Stimulated activated CD8-positive, alpha-beta memory T cell treated with anti-CD3 and anti-CD28 coated beads, Interleukin-12 subunit alpha, Interleukin-12 subunit beta, amount 100 ng/mL, for 24 hours (primary cell): ENCODE measurements at regions not wholly inside any gene's neighbourhood (a gene's known extent, or its start where the extent isn't known, plus 50 kb on each side); places are given as distances from the start of the nearest gene placed in this dataset.
"Not testable (repeated sequence)": the region's sequence is repeated elsewhere in the genome, so short reads cannot be mapped to it uniquely, and the experiment has no call there.

Experiments
- DNase-seq: peaks from one replicate; pipeline ENCODE4 v3.0.0-alpha.2; 2020; ENCODE audit errors: extremely low read depth

DNA sequence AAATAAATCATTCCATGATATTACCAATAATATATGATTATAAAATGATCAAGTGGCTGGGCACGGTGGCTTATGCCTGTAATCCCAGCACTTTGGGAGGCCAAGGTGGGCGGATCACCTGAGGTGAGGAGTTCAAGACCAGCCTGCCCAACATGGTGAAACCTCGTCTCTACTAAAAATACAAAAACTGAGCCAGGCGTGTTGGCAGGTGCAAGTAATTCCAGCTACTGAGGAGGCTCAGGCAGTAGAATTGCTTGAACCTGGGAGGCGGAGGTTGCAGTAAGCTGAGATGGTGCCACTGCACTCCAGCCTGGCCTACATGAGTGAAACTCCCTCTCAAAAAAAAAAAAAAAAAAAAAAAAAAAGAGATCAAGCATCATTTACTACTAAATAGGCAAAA is 371.1 kb upstream of the ADAMTS5 start:
- not testable (repeated sequence) for DNase-seq

GRCh38 chr21:27333096-27333495 is 366.2 kb upstream of the ADAMTS5 start:
- DNase-seq: no peak

DNA sequence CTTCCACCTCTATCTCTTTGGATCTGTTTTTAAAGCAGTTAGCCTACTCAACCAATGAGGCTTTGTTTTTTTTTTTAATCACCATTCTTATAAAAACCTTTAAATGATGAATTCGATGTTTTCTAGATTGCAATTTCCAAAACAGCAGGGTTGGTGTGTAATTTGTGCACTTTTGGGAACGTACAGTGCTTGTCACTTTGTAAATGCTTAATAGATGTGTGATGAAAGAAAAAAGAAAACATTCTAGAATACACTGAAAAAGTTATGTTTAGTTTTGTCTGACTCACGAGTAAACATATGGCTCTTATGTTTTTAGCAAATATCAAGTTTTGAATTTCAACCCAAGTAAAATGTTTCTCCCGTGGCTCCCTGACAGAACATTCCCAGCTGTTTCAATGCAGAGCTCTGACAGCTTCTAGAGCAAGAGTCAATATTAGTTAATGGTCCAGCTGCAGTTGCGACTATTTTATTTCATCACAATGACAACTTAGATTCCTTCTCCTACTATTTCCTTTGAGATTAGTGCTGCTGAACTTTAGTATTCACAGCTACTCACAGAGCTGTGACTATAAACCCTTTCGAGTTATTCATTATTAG is 362.5 kb upstream of the ADAMTS5 start:
- DNase-seq: no peak

DNA sequence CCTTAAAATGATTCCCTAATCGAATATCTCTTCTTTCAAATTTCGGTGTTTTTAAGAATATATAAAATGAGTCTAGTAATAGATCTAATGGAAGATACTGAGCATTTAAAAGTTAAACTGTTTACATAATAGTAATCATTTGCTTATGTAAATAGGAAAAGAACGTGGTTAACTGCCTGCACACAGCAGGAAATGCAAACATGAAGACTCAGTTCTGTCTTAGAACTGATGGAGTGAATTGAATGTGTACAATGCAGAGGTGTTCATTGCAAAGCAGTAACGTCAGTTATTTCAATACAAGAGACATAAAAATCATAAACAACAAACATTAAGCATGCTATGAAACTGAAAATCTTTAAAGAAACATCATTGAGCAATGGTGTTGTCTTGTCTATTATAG is 359.4 kb upstream of the ADAMTS5 start:
- no peak for DNase-seq

DNA sequence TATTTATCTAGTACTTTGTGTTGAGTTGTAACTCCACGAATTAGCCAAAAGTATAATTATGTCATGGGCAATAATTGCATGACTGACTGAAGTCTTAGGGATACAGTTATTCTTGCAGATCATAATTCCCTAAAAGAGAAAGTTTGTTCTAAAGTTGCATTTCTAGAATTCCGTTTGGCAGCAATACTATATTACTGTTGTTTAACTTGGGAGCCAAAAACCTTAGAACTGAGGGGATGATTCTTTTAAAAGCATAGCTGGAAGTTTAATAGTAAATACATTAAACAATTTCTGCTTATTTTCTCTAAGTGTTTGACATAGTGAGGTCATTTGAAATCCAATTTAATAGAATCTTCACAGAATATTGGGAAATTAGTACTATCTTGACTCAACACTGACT is 356.4 kb upstream of the ADAMTS5 start:
- DNase-seq: no peak

- no peak for DNase-seq
These were observed 354.9 kb upstream of the ADAMTS5 start for GRCh38 chr21:27321791-27322190.

DNA sequence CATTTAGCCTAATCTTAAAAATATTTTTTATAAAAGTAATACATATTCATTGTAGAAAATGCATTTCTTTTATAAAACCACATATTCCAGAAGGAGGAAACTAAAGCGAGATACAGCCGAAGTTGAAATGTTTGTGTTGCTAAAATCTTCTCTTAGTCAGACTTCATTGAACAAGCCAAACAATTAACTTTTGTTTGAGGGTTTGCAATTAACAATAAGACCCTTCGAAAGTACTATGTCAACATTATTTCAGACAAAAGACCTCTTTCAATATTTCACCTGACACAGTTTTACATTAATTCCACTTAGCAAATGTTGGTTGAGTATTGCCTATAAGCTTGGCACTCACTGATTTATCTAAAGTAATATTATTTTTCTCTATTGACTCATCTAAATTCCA is 354.0 kb upstream of the ADAMTS5 start:
- DNase-seq: no peak

GRCh38 chr21:27317601-27318000 is 350.7 kb upstream of the ADAMTS5 start:
- not testable (repeated sequence) for DNase-seq

GRCh38 chr21:27315373-27315772 is 348.5 kb upstream of the ADAMTS5 start:
- no peak for DNase-seq

- DNase-seq: no peak
These were observed 347.2 kb upstream of the ADAMTS5 start for GRCh38 chr21:27314131-27314530.

- no peak for DNase-seq
These were observed 340.2 kb upstream of the ADAMTS5 start for GRCh38 chr21:27306791-27307775.

DNA sequence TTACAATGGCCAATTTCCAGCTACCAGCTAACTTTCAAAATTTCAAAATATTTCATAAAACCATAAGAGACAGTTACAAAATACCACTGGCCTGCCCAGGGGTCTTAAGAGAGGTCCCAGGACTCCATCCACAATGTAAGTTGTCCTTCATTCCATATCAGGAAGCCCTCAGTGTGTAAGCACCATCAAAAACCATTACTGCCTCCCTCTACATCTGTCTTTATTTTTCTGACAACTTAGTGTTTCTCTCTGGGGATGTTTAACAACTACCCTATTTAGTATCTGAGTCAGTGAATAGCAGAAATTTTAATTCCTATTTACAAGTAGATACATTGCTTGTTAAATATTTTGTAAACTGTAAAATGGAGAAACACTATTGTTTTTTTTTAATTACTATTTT is 339.3 kb upstream of the ADAMTS5 start:
- no peak for DNase-seq

DNA sequence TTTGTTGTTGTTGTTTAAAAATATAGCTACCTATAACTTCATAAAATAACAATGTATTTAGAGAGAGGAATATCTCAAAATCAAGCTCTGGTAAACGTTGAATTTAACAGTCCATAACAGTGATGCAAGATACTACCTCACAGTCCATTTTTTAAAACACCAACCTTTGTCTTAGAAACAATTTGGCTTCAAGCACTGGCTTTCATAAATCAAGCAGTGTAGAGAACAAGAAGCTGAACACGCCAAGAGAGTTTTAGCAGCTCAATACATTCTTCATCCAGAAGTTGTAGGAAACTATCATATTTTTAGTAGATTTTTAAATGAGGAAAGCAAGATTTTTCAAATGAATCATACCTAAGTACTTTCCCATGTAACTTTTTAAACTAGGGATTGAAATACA is 334.3 kb upstream of the ADAMTS5 start:
- no peak for DNase-seq

DNA sequence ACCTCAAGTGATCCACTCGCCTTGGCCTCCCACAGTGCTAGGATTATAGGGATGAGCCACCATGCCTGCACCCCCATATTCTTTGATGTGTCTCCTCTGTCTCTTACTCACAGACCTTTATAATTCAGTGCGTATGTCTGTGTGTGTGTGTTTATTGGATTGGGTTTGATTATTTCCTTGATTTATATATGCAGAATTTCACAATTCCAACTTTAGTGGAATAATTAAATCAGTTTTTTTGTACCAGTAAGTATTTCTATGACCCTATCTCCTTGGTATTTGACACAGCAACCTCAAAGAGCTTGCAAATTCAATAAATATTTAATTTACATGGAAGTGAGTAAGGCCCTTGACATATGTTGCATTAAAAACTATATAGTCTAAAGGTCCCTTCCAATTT is 333.9 kb upstream of the ADAMTS5 start:
- DNase-seq: no peak

GRCh38 chr21:27298465-27298864 is 331.6 kb upstream of the ADAMTS5 start:
- no peak for DNase-seq

DNA sequence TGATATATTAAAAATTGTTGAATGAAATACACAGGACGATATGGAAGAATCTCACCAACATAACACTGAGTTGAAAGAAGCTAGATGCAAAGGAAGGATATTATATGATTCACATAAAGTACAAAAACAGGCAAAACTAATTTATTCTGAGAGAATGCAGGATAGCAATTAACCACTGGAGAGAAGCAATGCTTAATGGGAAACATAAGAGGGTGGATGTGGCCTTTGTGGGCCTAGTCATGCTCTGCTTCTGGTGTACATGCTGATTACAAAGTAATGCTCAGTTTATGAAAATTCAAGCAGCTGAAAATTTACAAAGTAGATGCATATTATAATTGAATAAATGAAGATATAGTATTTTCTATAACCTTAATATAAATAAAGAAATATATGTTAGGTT is 326.4 kb upstream of the ADAMTS5 start:
- no peak for DNase-seq

- no peak for DNase-seq
These were observed 325.9 kb upstream of the ADAMTS5 start for GRCh38 chr21:27292783-27293182.

GRCh38 chr21:27292229-27292628 is 325.3 kb upstream of the ADAMTS5 start:
- DNase-seq: no peak

DNA sequence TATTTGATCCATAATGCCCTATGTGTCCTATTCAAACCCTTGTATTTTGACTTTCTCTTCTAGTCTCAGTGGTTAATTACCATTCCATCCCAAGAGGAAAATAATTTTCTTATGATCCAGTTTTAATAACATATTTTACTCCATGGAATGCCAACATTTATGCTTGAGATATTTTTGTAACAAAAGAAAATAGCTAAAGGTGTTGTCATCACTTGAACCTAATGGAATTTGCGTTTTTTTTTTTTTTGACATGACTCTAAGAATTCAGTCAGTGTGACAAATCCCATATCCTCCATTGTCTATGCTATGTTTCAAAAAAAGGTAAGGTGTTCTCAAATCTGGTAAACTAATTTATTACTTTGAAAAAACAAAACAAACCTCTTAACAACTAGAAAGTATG is 324.1 kb upstream of the ADAMTS5 start:
- DNase-seq: no peak

GRCh38 chr21:27290028-27290427 is 323.1 kb upstream of the ADAMTS5 start:
- no peak for DNase-seq

GRCh38 chr21:27286760-27287159 is 319.9 kb upstream of the ADAMTS5 start:
- DNase-seq: no peak

DNA sequence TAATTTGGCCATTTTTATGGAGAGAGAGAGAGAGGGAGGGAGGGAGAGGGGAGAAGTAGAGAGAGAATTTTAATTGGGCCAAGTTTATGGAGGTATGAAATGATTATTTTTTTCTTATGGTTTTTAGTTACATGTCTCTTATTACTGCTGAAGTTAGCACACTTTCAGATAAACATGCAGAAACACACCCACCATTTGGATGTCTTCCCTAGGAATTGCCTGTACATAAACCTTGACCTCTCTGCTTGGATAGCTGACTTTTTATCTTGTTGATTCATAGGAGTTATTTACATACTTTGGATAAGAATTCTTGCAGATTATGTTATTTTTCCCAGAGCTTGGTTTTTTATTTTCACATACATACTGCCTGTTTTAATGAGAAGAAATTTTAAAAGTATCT is 310.2 kb upstream of the ADAMTS5 start:
- DNase-seq: no peak

- no peak for DNase-seq
These were observed 308.5 kb upstream of the ADAMTS5 start for GRCh38 chr21:27275294-27275927.
